Gastrocnemius medialis (tissue), 4 donors: ENCODE measurements at regions not wholly inside any gene's neighbourhood (a gene's known extent, or its start where the extent isn't known, plus 50 kb on each side); places are given as distances from the start of the nearest gene placed in this dataset.
"Not testable (repeated sequence)": the region's sequence is repeated elsewhere in the genome, so short reads cannot be mapped to it uniquely, and the experiment has no call there.

Experiments
- ATAC-seq, 2 donors: fragments of 150-250 bp; one replicate each; pipeline ENCODE4 v1.9.1; 2016
- DNase-seq, 2 donors: peaks; one replicate each; pipeline ENCODE4 v3.0.0-alpha.2; 2019
- H3K27ac ChIP-seq, 4 donors: fragments of 200-600 bp; sonication (generic); 1 replicate in 1 of 4; 2 replicates in 3 of 4; pipeline ENCODE4 v1.5.1; 2016 to 2018; ENCODE audit warnings: mild to moderate bottlenecking in 2 of 4, moderate library complexity in 1 of 4
- H3K27me3 ChIP-seq, 3 donors: fragments of 200-600 bp; sonication (generic) in 2 of 3; 1 replicate in 1 of 3; 2 replicates in 2 of 3; pipeline versions ENCODE4 v1.5.1 to v1.6.0; 2016 to 2019; ENCODE audit warnings: mild to moderate bottlenecking in 1 of 3, moderate library complexity in 1 of 3
- H3K36me3 ChIP-seq, 2 donors: fragments of 200-600 bp; sonication (generic) in 1 of 2; one replicate each; pipeline ENCODE4 v1.5.1; 2017 to 2018
- H3K4me1 ChIP-seq, 2 donors: fragments of 200-600 bp; sonication (generic) in 1 of 2; one replicate each; pipeline ENCODE4 v1.5.1; 2016 to 2017; ENCODE audit warnings: mild to moderate bottlenecking in 2 of 2
- H3K4me3 ChIP-seq, 4 donors: fragments of 200-600 bp; sonication (generic) in 3 of 4; 1 replicate in 1 of 4; 2 replicates in 3 of 4; pipeline ENCODE4 v1.5.1; 2016 to 2019; ENCODE audit warnings: mild to moderate bottlenecking in 2 of 4
- H3K9me3 ChIP-seq, 3 donors: fragments of 200-600 bp; sonication (generic) in 2 of 3; 1 replicate in 1 of 3; 2 replicates in 2 of 3; pipeline ENCODE4 v1.5.1; 2016 to 2019
- CTCF ChIP-seq, 5 experiments: fragments of 450-650 bp in 3 of 5; fragments of 200-600 bp in 2 of 5; sonication (generic) in 2 of 5; IDR thresholded peaks in 4 of 5; conservative IDR thresholded peaks in 1 of 5; 1 replicate in 4 of 5; 2 replicates in 1 of 5; pipeline ENCODE4 v1.5.1; 2016 to 2019; ENCODE audit warnings: antibody characterized with exemption in 5 of 5, mild to moderate bottlenecking in 3 of 5, moderate library complexity in 3 of 5
- POLR2A ChIP-seq, 2 donors: fragments of 450-650 bp; IDR thresholded peaks; one replicate each; pipeline ENCODE4 v1.6.1; 2017; ENCODE audit warnings: antibody characterized with exemption in 2 of 2, mild to moderate bottlenecking in 2 of 2, moderate library complexity in 2 of 2
- in situ Hi-C, 4 donors: fragments of 200-750 bp; cut with MboI; loops; one replicate each; pipeline versions ENCODE4 v1.15.0 to v1.8.0; 2017; ENCODE audit warnings: low sequenced_read_pairs in 4 of 4
- intact Hi-C: fragments of 100-400 bp; cut with DNase I; formaldehyde crosslinking; loops from one replicate; pipeline ENCODE4 v1.15.1; 2023; ENCODE audit warnings: low total_unique reads

- ATAC-seq = peak; percentile 98 to 99
- Histone ChIP-seq H3K27ac (peak overlapping the region; percentile 83 to 92 (median 89)), H3K4me3 (no peak overlapping the region), H3K9me3 (no peaks in the 10 kb centered on the region), H3K4me1 (peaks cover 45 to 51% of the 10 kb centered on the region in 2 donors), H3K36me3 (no peaks in the 10 kb centered on the region), H3K27me3 (no peaks in the 10 kb centered on the region)
- in situ Hi-C loops (no loop called here), intact Hi-C loops (loop anchor here (5.0 kb wide), 1 partner anchor 50 kb away; no protein-coding TSS in a partner anchor)
- DNase-seq = peak; percentile 54 to 82
- TF ChIP-seq POLR2A (IDR thresholded peaks at IDR 0.05) = no peak
- no peak for TF ChIP-seq CTCF (IDR thresholded peaks at IDR 0.05 in 4 of 5, conservative IDR thresholded peaks at IDR 0.05 in 1 of 5)
Measured at GRCh38 chr11:114796954-114797721, 118.8 kb downstream of the NXPE2 start.

GRCh38 chr11:114799476-114799875 is 121.1 kb downstream of the NXPE2 start:
- Histone ChIP-seq H3K4me1 (peaks cover 35 to 39% of the 10 kb centered on the region in 2 donors), H3K9me3 (no peaks in the 10 kb centered on the region), H3K27me3 (no peaks in the 10 kb centered on the region), H3K4me3 (no peak overlapping the region), H3K27ac (no peak overlapping the region), H3K36me3 (no peaks in the 10 kb centered on the region)
- TF ChIP-seq CTCF (IDR thresholded peaks at IDR 0.05 in 4 of 5, conservative IDR thresholded peaks at IDR 0.05 in 1 of 5) (no peak), POLR2A (IDR thresholded peaks at IDR 0.05) (no peak)
- no peak for ATAC-seq
- DNase-seq = no peak
- intact Hi-C loops (loop anchor here (5.0 kb wide), 1 partner anchor 48 kb away; no protein-coding TSS in a partner anchor), in situ Hi-C loops (no loop called here)

GRCh38 chr11:114801773-114802172 is 123.4 kb downstream of the NXPE2 start:
- no peak overlapping the region for H3K27ac ChIP-seq
- peaks cover 16 to 18% of the 10 kb centered on the region in 2 donors for H3K4me1 ChIP-seq
- intact Hi-C loops = no loop called here

GRCh38 chr11:114802878-114803277 is 124.6 kb downstream of the NXPE2 start:
- no peaks in the 10 kb centered on the region for H3K9me3 ChIP-seq
- H3K4me1 ChIP-seq = peaks cover 5 to 7% of the 10 kb centered on the region in 2 donors
- no peak for DNase-seq
- intact Hi-C loops (no loop called here), in situ Hi-C loops (no loop called here)
- TF ChIP-seq CTCF (IDR thresholded peaks at IDR 0.05 in 4 of 5, conservative IDR thresholded peaks at IDR 0.05 in 1 of 5) (no peak), POLR2A (IDR thresholded peaks at IDR 0.05) (no peak)
- no peak for ATAC-seq
- H3K27me3 ChIP-seq = no peaks in the 10 kb centered on the region
- no peaks in the 10 kb centered on the region for H3K36me3 ChIP-seq
- no peak overlapping the region for H3K27ac ChIP-seq
- H3K4me3 ChIP-seq = no peak overlapping the region

More at GRCh38 chr11:114801773-114802172, 123.4 kb downstream of the NXPE2 start:
- TF ChIP-seq CTCF (IDR thresholded peaks at IDR 0.05 in 4 of 5, conservative IDR thresholded peaks at IDR 0.05 in 1 of 5) (no peak), POLR2A (IDR thresholded peaks at IDR 0.05) (no peak)
- Histone ChIP-seq H3K4me3 (no peak overlapping the region), H3K9me3 (no peaks in the 10 kb centered on the region), H3K27me3 (no peaks in the 10 kb centered on the region), H3K36me3 (no peaks in the 10 kb centered on the region)
- DNase-seq (no peak), ATAC-seq (no peak)
- in situ Hi-C loops = no loop called here

GRCh38 chr11:114805431-114805830 is 127.1 kb downstream of the NXPE2 start:
- H3K27ac ChIP-seq, DNase-seq, in situ Hi-C loops, ATAC-seq, H3K4me1 ChIP-seq, H3K36me3 ChIP-seq, intact Hi-C loops, H3K9me3 ChIP-seq, H3K27me3 ChIP-seq, H3K4me3 ChIP-seq: not testable (repeated sequence)
